BLaER1 treated with 17β-estradiol and CSF1 and Interleukin-3, amounts not matched to agents 10 nM and 100 nM (cell line): ENCODE measurements at regions not wholly inside any gene's neighbourhood (a gene's known extent, or its start where the extent isn't known, plus 50 kb on each side); places are given as distances from the start of the nearest gene placed in this dataset.
"Not testable (repeated sequence)": the region's sequence is repeated elsewhere in the genome, so short reads cannot be mapped to it uniquely, and the experiment has no call there.

Experiments used
- H3K27ac ChIP-seq, 11 experiments: shearing (Covaris generic); formaldehyde crosslinking; 2 replicates each; pipeline ENCODE4 v1.8.1; 2022
- H3K27me3 ChIP-seq, 11 experiments: shearing (Covaris generic); formaldehyde crosslinking; 2 replicates each; pipeline ENCODE4 v1.8.1; 2022
- H3K36me3 ChIP-seq, 11 experiments: shearing (Covaris generic); formaldehyde crosslinking; 2 replicates each; pipeline ENCODE4 v1.8.1; 2022
- H3K4me1 ChIP-seq, 10 experiments: shearing (Covaris generic); formaldehyde crosslinking; 2 replicates each; pipeline ENCODE4 v1.8.1; 2022
- H3K4me2 ChIP-seq, 11 experiments: shearing (Covaris generic); formaldehyde crosslinking; 2 replicates each; pipeline ENCODE4 v1.8.1; 2022
- H3K4me3 ChIP-seq, 10 experiments: shearing (Covaris generic); formaldehyde crosslinking; 2 replicates each; pipeline ENCODE4 v1.8.1; 2022
- H3K9ac ChIP-seq, 11 experiments: shearing (Covaris generic); formaldehyde crosslinking; 2 replicates each; pipeline ENCODE4 v1.8.1; 2022
- H3K9me3 ChIP-seq, 11 experiments: shearing (Covaris generic); formaldehyde crosslinking; replicated peaks in 1 of 11; 2 replicates each; pipeline ENCODE4 v1.8.1; 2022
- H4K20me1 ChIP-seq, 11 experiments: shearing (Covaris generic); formaldehyde crosslinking; 2 replicates each; pipeline ENCODE4 v1.8.1; 2022
- Cebpa-rat ChIP-seq, 11 experiments: shearing (Covaris generic); IDR thresholded peaks; 2 replicates each; pipeline ENCODE4 v1.8.1; 2022

DNA sequence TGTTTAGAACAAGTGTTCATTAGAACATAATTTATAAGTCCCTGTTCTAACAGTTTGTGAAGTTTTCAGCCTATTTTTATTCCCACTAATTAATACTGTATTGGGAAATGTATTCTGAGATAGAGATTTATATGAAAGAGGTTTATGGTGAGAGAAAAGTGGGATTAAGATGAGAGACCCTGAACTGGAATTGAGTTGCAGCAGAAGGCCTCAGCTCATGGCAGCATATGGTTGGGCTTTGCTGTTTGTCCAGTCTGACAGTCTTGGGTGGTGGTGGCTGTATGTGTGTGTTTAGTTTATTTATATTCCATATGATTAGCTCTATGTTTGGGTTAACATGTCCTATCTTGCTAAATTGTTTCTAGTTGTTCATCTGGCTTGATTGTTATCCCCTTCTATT lies 575.1 kb downstream of the SLITRK5 start:
- no peak for TF ChIP-seq Cebpa-rat (IDR thresholded peaks at IDR 0.05)
- no peak overlapping the region for H3K27ac ChIP-seq
- H3K9ac ChIP-seq, result no peak overlapping the region
- no peaks in the 10 kb centered on the region for H3K27me3 ChIP-seq
- H4K20me1 ChIP-seq, result no peaks in the 10 kb centered on the region
- no peaks in the 10 kb centered on the region for H3K4me1 ChIP-seq
- H3K4me3 ChIP-seq, result no peak overlapping the region
- H3K9me3 ChIP-seq, result no peaks in the 10 kb centered on the region
- H3K4me2 ChIP-seq, result no peak overlapping the region
- no peaks in the 10 kb centered on the region for H3K36me3 ChIP-seq

DNA sequence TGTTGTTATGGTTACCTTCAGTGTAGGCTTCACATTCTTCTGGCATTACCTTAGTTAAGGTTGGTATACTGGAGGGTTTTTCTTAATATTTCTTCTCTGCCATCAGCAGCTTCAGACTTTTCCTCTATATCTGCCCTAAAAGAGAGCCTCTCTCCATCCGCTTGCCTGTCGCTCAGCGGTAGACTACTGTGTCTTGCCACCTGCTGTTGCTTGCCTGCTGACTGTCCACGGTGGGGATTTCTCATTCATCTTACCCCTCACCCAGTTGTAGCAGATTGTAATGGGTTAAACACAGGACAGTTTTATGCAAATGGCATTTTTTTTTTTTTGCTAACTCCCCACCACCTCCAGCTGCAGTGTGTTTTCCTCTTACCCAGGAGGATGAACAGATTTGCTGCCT lies 577.2 kb downstream of the SLITRK5 start:
- H3K36me3 ChIP-seq, result no peaks in the 10 kb centered on the region
- no peaks in the 10 kb centered on the region for H4K20me1 ChIP-seq
- H3K9me3 ChIP-seq, result no peaks in the 10 kb centered on the region
- no peaks in the 10 kb centered on the region for H3K27me3 ChIP-seq
- no peak overlapping the region for H3K4me2 ChIP-seq
- no peaks in the 10 kb centered on the region for H3K4me1 ChIP-seq
- no peak for TF ChIP-seq Cebpa-rat (IDR thresholded peaks at IDR 0.05)
- H3K9ac ChIP-seq, result no peak overlapping the region
- H3K4me3 ChIP-seq, result no peak overlapping the region
- H3K27ac ChIP-seq, result no peak overlapping the region

DNA sequence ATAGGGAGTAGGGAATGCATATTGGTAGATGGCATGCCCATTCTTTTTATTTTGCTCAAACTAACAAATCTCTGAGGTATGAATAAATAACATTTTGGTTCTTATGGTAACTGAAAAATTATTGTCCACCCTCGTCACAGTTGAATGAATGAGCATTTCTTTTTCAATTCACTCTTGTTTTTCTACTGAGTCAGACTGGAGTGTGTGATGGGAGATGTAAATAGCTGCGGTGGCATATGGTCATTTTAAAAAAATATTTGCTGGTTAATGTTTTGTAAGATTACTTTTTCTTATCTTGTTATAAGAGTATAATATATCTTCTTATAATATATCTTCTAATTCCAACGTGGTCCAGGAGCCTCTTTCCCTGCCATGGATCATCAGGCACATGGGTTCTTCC lies 586.5 kb downstream of the SLITRK5 start:
- TF ChIP-seq Cebpa-rat (IDR thresholded peaks at IDR 0.05), result no peak
- Histone ChIP-seq H3K36me3 (no peaks in the 10 kb centered on the region), H3K9me3 (no peaks in the 10 kb centered on the region), H4K20me1 (no peaks in the 10 kb centered on the region), H3K9ac (no peak overlapping the region), H3K27me3 (no peaks in the 10 kb centered on the region), H3K4me3 (no peak overlapping the region), H3K27ac (no peak overlapping the region), H3K4me2 (no peak overlapping the region), H3K4me1 (no peaks in the 10 kb centered on the region)

DNA sequence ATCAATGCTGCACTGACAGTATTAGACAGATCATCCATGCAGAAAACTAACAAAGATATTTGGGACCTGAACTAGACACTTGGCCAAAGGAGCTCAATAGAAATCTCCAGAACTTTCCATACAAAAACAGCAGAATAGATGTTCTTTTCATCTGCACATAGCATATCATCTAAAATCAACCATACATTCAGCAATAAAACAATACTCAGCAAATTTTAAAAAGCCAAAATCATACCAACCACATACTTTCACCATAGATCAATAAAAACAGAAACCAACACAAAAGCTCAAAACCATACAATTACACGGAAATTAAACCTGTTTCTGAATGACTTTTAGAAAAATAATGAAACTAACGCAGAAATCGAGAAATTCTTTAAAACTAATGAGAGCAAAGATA lies 592.6 kb downstream of the SLITRK5 start:
- Histone ChIP-seq H3K27ac (no peak overlapping the region), H4K20me1 (no peaks in the 10 kb centered on the region), H3K36me3 (no peaks in the 10 kb centered on the region), H3K4me2 (no peak overlapping the region), H3K4me1 (no peaks in the 10 kb centered on the region), H3K4me3 (no peak overlapping the region), H3K9ac (no peak overlapping the region), H3K27me3 (no peaks in the 10 kb centered on the region), H3K9me3 (no peaks in the 10 kb centered on the region)
- no peak for TF ChIP-seq Cebpa-rat (IDR thresholded peaks at IDR 0.05)

DNA sequence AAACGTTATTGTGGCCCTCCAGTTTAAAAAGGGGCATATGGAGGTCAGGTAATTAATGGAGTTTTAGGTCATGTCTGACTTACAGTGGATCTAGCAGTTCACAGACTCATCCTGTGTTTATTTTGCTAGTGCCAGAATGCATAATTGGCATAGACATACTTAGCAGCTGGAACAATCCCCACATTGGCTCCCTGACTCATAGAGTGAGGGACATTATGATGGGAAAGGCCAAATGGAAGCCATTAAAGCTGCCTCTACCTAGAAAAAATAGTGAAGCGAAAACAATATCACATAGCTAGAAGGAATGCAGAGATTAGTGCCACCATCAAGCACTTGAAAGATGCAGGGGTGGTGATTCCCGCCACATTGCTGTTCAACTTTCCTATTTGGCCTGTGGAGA lies 610.7 kb downstream of the SLITRK5 start:
- Histone ChIP-seq H3K4me3 (no peak overlapping the region), H3K4me1 (no peaks in the 10 kb centered on the region), H3K9ac (no peak overlapping the region), H4K20me1 (no peaks in the 10 kb centered on the region), H3K9me3 (peaks cover 7 to 16% (median 12%) of the 10 kb centered on the region in 11 experiments; a peak in 20 of 22 replicates), H3K36me3 (no peaks in the 10 kb centered on the region), H3K27ac (no peak overlapping the region), H3K27me3 (no peaks in the 10 kb centered on the region), H3K4me2 (no peak overlapping the region)
- no peak for TF ChIP-seq Cebpa-rat (IDR thresholded peaks at IDR 0.05)

DNA sequence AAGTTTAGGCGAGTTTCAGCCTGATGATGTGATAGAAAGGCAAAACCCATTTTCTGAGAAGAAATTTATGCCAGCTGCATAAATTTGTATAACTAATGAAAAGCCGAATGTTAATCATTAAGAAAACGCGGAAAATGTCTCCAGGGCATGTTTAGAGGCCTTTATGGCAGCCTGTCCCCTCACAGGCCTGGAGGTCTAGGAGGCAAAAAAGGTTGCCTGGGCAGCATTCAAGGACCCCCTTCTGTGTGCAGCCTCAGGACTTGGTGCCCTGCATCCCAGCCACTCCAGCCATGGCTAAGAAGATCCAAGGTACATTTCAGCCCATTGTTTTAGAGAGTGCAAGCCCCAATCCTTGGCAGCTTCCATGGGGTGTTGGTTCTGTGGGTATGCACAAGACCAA lies 614.2 kb downstream of the SLITRK5 start:
- Histone ChIP-seq H3K4me2 (no peak overlapping the region), H3K27ac (no peak overlapping the region), H3K4me3 (no peak overlapping the region), H3K9ac (no peak overlapping the region), H3K27me3 (no peaks in the 10 kb centered on the region), H3K9me3 (peaks cover 9 to 18% (median 14%) of the 10 kb centered on the region in 11 experiments; a peak in 20 of 22 replicates), H3K36me3 (no peaks in the 10 kb centered on the region), H3K4me1 (no peaks in the 10 kb centered on the region), H4K20me1 (no peaks in the 10 kb centered on the region)
- TF ChIP-seq Cebpa-rat (IDR thresholded peaks at IDR 0.05), result no peak

DNA sequence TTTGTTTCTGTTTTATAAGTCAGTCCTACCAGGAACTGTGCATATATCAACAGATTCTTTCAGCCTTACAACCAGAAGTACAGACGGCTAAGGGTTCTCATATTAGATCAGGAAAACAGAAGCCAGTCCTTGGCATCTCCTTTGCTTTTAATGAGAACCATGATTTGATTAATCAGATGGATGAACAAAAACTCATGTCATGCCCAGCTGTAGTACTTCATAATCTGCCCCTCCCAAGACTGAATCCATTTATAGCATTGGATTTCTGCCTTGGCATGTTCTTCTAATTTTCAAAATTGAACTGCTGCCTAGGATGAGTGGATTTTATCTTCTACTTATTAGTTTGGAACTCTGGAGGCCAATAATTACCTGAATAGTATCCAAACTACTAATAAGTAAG lies 617.2 kb downstream of the SLITRK5 start:
- H3K4me3 ChIP-seq, result no peak overlapping the region
- no peak overlapping the region for H3K27ac ChIP-seq
- H3K4me2 ChIP-seq, result no peak overlapping the region
- no peaks in the 10 kb centered on the region for H3K27me3 ChIP-seq
- no peaks in the 10 kb centered on the region for H3K36me3 ChIP-seq
- no peak for TF ChIP-seq Cebpa-rat (IDR thresholded peaks at IDR 0.05)
- H3K9me3 ChIP-seq, result peaks cover 21 to 34% (median 28%) of the 10 kb centered on the region in 11 experiments
- no peaks in the 10 kb centered on the region for H3K4me1 ChIP-seq
- no peaks in the 10 kb centered on the region for H4K20me1 ChIP-seq
- no peak overlapping the region for H3K9ac ChIP-seq

DNA sequence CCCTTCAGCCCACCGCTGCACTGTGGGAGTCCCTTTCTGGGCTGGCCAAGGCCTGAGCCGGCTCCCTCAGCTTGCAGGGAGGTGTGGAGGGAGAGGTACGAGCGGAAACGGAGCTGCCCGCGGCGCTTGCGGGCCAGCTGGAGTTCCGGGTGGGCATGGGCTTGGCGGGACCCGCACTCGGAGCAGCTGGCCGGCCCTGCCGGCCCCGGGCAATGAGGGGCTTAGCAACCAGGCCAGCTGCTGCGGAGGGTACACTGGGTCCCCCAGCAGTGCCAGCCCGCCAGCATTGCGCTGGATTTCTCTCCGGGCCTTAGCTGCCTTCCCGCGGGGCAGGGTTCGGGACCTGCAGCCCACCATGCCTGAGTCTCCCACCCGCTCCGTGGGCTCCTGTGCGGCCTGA lies 620.6 kb downstream of the SLITRK5 start:
- H3K27ac ChIP-seq, H3K4me2 ChIP-seq, H3K27me3 ChIP-seq, H3K36me3 ChIP-seq, H3K4me1 ChIP-seq, H3K4me3 ChIP-seq, H3K9ac ChIP-seq, H4K20me1 ChIP-seq: not testable (repeated sequence)
- peaks cover 14 to 21% (median 17%) of the 10 kb centered on the region in 11 experiments; a peak in 20 of 22 replicates for H3K9me3 ChIP-seq

DNA sequence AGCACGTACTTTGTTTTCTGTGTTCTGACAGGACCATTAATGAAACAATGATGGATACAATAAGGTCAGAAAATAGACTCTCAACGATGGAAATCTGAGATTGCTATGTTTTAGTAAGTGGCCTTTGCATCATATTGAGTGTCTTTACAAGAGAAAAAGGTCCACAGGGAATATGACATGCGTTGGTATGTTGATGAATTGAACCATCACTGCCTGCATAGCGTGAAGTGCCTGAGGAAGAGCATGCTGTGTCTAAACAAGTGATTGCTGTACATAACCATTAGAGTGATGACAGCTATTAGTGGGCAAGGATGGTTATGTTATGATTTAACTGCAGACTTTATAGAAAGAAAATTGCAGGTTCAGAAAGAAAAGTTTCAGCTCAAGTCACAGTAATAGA lies 623.2 kb downstream of the SLITRK5 start:
- Histone ChIP-seq H3K9ac (no peak overlapping the region), H3K36me3 (no peaks in the 10 kb centered on the region), H3K27me3 (no peaks in the 10 kb centered on the region), H3K27ac (no peak overlapping the region), H3K9me3 (peaks cover 14 to 21% (median 17%) of the 10 kb centered on the region in 11 experiments; a peak in 20 of 22 replicates), H3K4me1 (no peaks in the 10 kb centered on the region), H3K4me2 (no peak overlapping the region), H4K20me1 (no peaks in the 10 kb centered on the region), H3K4me3 (no peak overlapping the region)
- no peak for TF ChIP-seq Cebpa-rat (IDR thresholded peaks at IDR 0.05)

DNA sequence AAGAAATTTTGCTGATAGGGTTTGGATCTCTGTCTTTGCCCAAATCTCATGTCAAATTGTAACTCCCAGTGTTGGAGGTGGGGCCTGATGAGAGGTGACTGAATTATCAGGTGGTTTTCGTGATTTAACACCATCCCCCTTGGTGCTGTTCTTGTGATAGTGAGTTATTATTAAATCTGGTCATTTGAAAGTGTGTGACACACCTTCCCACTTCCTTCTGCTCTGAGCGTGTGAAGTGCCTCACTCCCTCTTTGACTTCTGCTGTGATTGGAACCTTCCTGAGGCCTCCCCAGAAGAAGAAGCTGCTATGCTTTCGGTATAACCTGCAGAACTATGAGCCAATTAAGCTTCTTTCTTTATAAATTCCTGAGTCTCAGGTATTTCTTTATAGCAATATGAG lies 632.0 kb downstream of the SLITRK5 start:
- Histone ChIP-seq H3K9ac (no peak overlapping the region), H3K27me3 (no peaks in the 10 kb centered on the region), H3K27ac (no peak overlapping the region), H4K20me1 (no peaks in the 10 kb centered on the region), H3K9me3 (peaks cover 4 to 10% (median 7%) of the 10 kb centered on the region in 11 experiments; a peak in 12 of 22 replicates), H3K36me3 (no peaks in the 10 kb centered on the region), H3K4me1 (no peaks in the 10 kb centered on the region), H3K4me3 (no peak overlapping the region), H3K4me2 (no peak overlapping the region)
- no peak for TF ChIP-seq Cebpa-rat (IDR thresholded peaks at IDR 0.05)

DNA sequence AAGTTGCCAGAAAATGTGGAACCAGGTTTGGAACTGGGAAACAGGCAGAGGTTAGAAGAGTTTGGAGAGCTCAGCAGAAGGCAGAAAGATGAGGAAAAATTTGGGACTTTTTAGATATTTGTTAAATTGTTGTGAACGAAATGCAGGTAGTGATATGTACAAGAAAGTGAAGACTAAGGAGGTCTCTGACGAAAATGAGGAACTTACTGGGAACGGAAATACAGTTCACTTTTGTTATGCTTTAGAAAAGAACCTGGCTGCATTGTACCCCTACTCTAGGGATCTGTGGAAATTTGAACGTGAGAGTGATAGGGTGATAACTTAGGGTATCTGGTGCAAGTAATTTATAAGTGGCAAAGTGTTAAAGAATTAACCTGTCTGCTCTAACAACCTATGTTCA lies 632.4 kb downstream of the SLITRK5 start:
- H3K4me1 ChIP-seq, result no peaks in the 10 kb centered on the region
- no peaks in the 10 kb centered on the region for H4K20me1 ChIP-seq
- no peak overlapping the region for H3K4me2 ChIP-seq
- H3K4me3 ChIP-seq, result no peak overlapping the region
- H3K27me3 ChIP-seq, result no peaks in the 10 kb centered on the region
- H3K36me3 ChIP-seq, result no peaks in the 10 kb centered on the region
- no peak for TF ChIP-seq Cebpa-rat (IDR thresholded peaks at IDR 0.05)
- no peak overlapping the region for H3K9ac ChIP-seq
- H3K27ac ChIP-seq, result no peak overlapping the region
- peaks cover 4 to 10% (median 7%) of the 10 kb centered on the region in 11 experiments; a peak in 12 of 22 replicates for H3K9me3 ChIP-seq
